GM10266 (cell line): ENCODE measurements at regions not wholly inside any gene's neighbourhood (a gene's known extent, or its start where the extent isn't known, plus 50 kb on each side); places are given as distances from the start of the nearest gene placed in this dataset.
"Not testable (repeated sequence)": the region's sequence is repeated elsewhere in the genome, so short reads cannot be mapped to it uniquely, and the experiment has no call there.

Source experiments
- DNase-seq: peaks from one replicate; pipeline ENCODE4 v3.0.0; 2012; ENCODE audit errors: extremely low spot score
- CTCF ChIP-seq: IDR thresholded peaks from 2 replicates; pipeline ENCODE4 v1.5.1; 2012; ENCODE audit warnings: mild to moderate bottlenecking, low read depth; ENCODE audit not compliant: control insufficient read depth, insufficient read depth; ENCODE audit errors: missing control alignments

DNA sequence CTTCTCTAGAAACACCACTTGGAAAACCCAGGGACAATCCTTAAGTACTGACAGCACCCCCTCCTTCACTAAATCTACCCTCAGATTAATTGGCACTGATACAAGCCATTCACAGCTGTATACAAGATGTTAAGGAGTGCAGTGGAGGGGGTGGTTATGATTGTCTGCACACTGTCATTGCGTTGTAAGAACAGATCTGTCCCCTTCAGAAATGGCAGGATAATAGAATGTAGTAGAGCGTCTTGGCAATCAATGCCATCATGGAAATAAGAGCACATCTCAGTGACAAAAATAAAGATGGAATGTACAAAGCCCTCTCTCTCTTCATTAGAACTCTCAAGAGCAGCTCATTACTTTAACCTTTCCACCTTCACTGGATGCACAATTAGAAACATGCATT lies 324.9 kb upstream of the TBX18 start:
- no peak for DNase-seq
- TF ChIP-seq CTCF, result no peak

GRCh38 chr6:85085875-85086274 lies 321.5 kb upstream of the TBX18 start:
- TF ChIP-seq CTCF, result no peak
- DNase-seq, result no peak

GRCh38 chr6:85081102-85081501 lies 316.7 kb upstream of the TBX18 start:
- no peak for TF ChIP-seq CTCF
- no peak for DNase-seq

DNA sequence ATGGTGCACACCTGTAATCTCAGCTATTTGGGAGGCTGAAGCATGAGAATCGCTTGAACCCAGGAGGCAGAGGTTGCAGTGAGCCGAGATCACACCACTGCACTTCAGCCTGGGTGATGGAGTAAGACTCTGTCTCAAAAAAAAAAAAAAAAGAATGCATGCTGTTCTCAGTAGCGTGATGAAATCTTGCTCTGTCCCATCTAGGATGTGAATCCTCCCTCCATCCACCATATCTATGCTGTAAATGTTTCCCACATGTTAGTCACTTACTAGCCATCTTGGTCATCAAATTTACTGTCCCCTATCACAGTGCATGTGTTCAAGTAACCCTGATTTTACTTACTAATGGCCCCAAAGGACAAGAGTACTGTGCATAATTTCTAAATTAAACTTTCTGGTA lies 315.4 kb upstream of the TBX18 start:
- no peak for DNase-seq
- TF ChIP-seq CTCF, result no peak

GRCh38 chr6:85078058-85078457 lies 313.7 kb upstream of the TBX18 start:
- DNase-seq, result no peak

DNA sequence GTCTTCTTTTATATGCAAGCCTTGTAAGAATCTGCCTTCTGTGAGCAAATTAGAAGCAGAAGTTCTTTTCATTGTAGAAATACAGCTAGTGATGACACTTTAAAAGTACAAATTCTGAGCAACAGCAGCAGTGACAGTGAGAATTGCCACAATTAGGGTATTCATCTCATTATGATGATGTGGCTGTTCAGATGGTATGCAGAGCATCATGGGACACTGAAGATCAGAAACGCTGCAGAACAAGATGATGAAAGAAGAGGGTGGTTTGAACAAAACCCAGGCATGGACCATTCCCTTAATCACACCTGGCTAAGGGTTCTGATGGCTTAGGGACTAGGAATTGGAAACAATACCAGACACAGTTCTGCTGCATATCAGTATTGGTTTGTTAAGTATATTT lies 312.7 kb upstream of the TBX18 start:
- no peak for DNase-seq
- TF ChIP-seq CTCF, result no peak

More at GRCh38 chr6:85078058-85078457, 313.7 kb upstream of the TBX18 start:
- no peak for TF ChIP-seq CTCF

GRCh38 chr6:85071845-85072244 lies 307.4 kb upstream of the TBX18 start:
- not testable (repeated sequence) for DNase-seq

GRCh38 chr6:85069577-85069976 lies 305.2 kb upstream of the TBX18 start:
- no peak for DNase-seq
- no peak for TF ChIP-seq CTCF
